Kidney capillary endothelial cell (primary cell): ENCODE measurements at regions not wholly inside any gene's neighbourhood (a gene's known extent, or its start where the extent isn't known, plus 50 kb on each side); places are given as distances from the start of the nearest gene placed in this dataset.
"Not testable (repeated sequence)": the region's sequence is repeated elsewhere in the genome, so short reads cannot be mapped to it uniquely, and the experiment has no call there.

Experiments used
- DNase-seq: peaks from one replicate; pipeline ENCODE4 v3.0.0-alpha.2; 2018; ENCODE audit warnings: low spot score

- DNase-seq: no peak
These were observed 79.3 kb upstream of the ETV3 start for GRCh38 chr1:157217486-157217885.

DNA sequence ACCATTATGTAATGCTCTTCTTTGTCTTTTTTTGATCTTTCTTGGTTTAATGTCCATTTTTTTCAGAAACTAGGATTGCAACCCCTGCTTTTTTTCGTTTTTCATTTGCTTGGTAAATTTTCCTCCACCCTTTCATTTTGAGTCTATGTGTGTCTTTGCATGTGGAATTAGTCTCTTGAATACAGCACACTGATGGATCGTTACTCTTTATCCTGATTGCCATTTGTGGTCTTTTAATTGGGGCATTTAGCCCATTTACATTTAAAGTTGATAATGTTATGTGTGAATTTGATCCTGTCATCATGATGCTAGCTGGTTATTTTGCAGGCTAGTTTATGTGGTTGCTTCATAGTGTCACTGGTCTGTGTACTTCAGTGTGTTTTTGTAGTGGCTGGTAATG, 75.6 kb upstream of the ETV3 start:
- DNase-seq: no peak

DNA sequence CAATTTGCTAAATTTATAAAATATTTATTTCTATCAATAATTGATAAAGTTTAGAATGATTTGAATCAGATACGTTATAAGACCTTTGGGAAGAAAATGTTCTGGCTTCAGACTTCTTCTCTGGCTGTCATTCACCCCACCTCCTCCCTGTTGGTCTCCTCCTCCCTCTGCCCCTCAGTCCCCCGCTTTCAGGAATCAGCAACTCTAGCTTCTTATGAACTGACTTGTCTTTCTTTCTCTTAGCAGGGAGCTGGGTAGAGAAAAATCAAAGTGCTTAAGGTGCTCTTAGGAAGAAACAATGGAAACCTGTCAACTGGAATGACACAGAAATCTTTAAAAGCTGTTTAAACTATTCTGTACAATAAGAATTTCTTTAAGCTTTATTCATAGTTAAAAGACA, 71.3 kb upstream of the ETV3 start:
- no peak for DNase-seq

DNA sequence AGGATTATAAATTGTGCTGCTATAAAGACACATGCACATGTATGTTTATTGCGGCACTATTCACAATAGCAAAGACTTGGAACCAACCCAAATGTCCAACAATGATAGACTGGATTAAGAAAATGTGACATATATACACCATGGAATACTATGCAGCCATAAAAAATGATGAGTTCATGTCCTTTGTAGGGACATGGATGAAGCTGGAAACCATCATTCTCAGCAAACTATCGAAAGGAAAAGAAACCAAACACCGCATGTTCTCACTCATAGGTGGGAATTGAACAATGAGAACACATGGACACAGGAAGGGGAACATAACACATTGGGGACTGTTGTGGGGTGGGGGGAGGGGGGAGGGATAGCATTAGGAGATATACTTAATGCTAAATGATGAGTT, 67.8 kb upstream of the ETV3 start:
- DNase-seq: not testable (repeated sequence)

- DNase-seq: no peak
These were observed 65.0 kb upstream of the ETV3 start for GRCh38 chr1:157203166-157203565.

- DNase-seq: no peak
These were observed 64.1 kb upstream of the ETV3 start for GRCh38 chr1:157202331-157202730.

- no peak for DNase-seq
These were observed 63.6 kb upstream of the ETV3 start for GRCh38 chr1:157201767-157202166.

DNA sequence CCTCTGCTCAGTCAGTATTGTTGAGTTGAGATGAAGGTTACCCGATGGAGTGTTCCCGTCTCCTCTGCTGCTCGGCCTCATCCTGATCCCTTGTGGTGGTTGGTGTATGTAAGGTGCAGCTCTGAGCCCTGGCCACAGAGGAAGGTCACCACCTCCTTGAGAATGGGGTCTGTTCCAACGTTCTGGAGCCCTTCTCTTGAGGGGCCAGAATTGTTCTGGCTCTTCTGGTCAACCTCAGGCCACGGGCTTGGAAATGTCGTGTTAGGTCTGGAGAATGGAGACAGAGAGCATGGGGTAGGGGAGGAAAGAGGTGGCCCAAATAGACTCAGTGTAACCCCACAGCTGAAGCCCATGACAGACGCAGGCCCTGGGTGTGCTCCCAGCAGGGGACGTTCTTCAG, 62.3 kb upstream of the ETV3 start:
- no peak for DNase-seq

- no peak for DNase-seq
These were observed 61.2 kb upstream of the ETV3 start for GRCh38 chr1:157199421-157199755.

DNA sequence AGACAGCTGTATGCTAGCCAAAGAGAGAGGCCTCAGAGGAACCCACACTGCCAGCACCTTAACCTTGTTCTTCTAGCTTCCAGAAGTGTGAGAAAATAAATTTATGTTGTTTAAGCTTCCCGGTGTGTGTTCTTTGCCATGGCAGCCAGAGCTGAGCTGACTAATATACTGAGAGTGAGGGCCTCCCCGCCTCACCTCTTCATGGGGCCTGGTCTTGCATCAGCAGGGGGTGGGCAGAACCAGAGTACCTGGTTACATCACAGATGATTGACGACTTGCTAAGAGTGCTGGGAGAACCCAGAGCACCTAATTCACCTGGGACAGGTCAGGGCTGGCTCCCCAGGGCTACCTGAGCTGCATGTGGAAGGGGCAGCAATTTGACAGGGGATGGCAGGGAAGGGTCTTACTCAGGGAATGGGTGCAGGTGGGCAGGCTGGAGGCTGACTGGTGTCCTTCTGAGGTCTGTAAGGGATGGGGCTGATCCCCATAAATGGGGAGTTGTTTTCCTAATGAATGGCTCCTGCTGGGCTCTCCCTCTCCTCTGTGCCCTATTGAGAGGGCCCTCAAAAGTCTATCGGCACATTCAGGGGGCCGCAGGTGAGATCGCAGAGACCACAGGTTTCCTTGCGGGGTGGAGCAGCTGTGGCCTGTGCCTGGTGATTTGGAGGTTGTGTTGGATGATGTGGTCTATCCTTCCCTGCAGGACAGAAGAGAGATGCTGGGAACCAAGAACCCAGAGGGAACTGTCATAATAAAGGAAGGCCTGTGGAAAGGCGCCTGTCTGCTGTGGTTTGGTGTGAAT, 60.6 kb upstream of the ETV3 start:
- DNase-seq: no peak

- DNase-seq: no peak
These were observed 59.8 kb upstream of the ETV3 start for GRCh38 chr1:157197906-157198435.

DNA sequence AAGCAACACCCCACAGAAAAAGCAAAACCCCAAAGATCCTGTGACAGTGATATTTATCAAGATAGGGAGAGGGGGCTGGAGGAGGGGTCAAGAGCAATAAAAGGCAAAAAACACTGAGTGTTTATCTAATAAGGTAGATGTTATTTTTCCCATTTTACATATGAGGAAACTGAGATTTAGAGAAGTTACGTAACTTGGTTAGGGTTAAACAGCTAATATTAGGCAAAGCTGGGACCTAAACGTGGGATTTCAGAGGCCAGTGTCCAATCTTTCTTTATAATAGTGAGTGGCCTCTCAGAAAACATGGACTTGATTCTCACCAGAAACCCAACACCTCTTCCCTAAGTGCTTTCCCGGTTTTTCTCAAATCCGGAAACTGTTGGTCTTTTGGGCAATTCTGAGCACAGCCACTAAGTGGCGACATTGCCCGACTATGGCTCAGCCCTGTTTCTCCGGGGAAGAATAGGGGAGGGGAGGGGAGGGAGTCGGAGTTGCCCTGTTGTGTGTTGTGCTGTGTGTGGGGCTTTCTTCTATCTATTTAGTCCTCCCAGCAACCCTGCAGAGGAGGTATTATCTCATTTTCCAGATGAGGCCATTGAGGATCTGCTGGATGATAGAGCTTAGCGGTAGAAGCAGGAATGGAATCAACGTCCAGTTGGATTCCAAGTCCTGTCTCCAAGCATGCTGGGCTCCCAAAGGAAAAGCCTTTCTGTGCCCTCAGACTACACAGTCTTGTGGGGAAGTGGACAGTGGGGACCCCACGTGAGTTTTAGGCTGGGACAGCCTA, 58.7 kb upstream of the ETV3 start:
- not testable (repeated sequence) for DNase-seq

DNA sequence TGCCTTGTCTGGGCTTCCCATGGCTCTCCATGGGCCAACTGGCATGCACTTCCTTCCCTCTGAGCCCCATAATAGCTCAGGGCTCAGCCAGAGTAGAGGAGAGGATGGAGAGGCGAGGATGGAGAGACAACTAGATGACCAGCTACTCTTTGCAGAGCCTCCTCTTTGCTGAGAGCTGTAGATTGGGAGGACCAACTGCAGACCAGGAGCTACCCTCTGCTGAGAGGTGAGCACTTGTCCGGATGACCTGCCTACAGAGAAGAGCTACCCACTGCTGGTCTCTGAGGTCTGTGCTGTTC, 58.0 kb upstream of the ETV3 start:
- no peak for DNase-seq

- no peak for DNase-seq
These were observed 57.5 kb upstream of the ETV3 start for GRCh38 chr1:157195521-157196244.

GRCh38 chr1:157194731-157195520, 56.7 kb upstream of the ETV3 start:
- no peak for DNase-seq

- DNase-seq: peak; percentile 49
These were observed 55.7 kb upstream of the ETV3 start for GRCh38 chr1:157193702-157194391.

- no peak for DNase-seq
These were observed 55.0 kb upstream of the ETV3 start for GRCh38 chr1:157193219-157193618.

DNA sequence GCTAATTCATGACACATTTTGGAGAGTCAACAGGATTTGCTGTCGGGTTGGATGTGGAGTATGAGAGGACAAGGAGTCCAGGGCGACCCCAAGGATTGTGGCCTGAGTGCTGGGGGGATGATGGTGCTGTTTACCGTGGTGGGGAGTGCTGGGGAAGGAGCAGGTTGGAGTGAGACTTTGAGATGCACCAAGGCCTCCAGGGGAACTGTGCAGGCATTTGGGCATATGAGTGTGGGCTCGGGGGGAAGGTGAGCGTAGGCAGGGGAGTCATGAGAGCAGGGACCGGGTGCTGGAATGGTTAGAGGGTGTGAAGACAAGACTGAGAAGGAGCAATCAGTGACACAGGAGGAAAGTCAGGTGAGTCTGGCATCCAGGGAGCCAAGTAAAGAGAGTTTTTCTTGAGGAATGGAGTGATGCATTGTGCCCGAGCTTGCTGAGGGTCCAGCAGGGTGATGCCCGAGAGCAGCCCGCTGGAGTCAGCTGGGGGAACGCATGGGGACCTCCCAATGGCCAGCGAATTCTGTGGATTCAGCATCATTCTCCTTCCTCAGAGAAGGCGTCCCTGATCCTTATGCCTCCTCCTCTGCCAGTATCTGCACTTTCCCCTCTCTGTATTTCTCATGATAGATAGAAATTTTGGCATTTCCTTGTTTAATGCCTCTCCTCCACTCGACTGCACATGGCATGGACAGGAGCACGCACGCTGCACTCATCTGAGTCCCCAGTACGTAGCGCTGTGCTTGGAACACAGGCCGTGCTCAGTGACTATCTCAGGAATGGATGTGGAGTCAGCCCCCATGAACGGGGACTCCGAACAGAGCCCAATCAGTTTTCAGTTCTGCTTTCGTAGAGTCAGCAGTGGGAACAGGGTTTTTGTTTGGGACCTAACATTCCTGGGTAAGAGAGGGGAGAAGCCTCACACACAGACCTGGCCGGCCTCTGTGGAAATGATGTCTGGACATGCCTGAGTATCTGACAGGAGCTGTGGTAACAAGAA, 52.1 kb upstream of the ETV3 start:
- DNase-seq: no peak

DNA sequence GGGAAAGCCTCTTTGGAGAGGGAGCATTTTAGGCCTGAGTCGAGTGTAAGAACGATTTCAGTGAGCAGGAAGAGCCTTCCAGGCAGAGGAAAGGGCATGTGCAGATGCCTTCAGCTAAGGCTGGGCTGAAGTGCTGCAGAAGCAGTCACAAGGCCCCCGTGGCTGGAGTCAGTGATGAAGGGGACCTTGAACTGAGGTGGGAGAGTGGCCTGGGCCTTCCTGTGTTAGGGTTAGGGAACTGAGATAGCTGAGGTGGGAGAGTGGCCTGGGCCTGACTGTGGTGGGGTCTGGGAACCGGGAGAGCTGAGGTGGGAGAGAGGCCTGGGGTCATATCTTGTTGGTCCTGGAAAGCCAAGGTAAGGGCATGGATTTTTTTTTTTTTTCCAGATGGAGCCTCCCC, 50.9 kb upstream of the ETV3 start:
- DNase-seq: no peak
